Sigmoid colon (tissue), 4 donors: ENCODE measurements at regions not wholly inside any gene's neighbourhood (a gene's known extent, or its start where the extent isn't known, plus 50 kb on each side); places are given as distances from the start of the nearest gene placed in this dataset.

ENCODE experiments used
- EP300 ChIP-seq, 4 donors: sonication (generic); formaldehyde crosslinking; IDR thresholded peaks; one replicate each; pipeline ENCODE4 v1.6.1; 2017; ENCODE audit warnings: antibody characterized with exemption in 4 of 4
- POLR2A ChIP-seq, 2 donors: fragments of 450-650 bp; IDR thresholded peaks; one replicate each; pipeline ENCODE4 v1.6.1; 2016; ENCODE audit warnings: antibody characterized with exemption in 2 of 2, mild to moderate bottlenecking in 2 of 2, moderate library complexity in 2 of 2
- POLR2AphosphoS5 ChIP-seq, 4 donors: sonication (generic); formaldehyde crosslinking; IDR thresholded peaks; one replicate each; pipeline ENCODE4 v1.6.1; 2017; ENCODE audit warnings: antibody characterized with exemption in 4 of 4
- TF ChIP-seq, protein P1 (sequence below), 4 experiments: fragments of 450-650 bp in 3 of 4; fragments of 200-600 bp in 1 of 4; IDR thresholded peaks; one replicate each; pipeline ENCODE4 v1.5.1; 2016 to 2019; ENCODE audit warnings: antibody characterized with exemption in 4 of 4, mild to moderate bottlenecking in 3 of 4, moderate library complexity in 2 of 4

DNA sequence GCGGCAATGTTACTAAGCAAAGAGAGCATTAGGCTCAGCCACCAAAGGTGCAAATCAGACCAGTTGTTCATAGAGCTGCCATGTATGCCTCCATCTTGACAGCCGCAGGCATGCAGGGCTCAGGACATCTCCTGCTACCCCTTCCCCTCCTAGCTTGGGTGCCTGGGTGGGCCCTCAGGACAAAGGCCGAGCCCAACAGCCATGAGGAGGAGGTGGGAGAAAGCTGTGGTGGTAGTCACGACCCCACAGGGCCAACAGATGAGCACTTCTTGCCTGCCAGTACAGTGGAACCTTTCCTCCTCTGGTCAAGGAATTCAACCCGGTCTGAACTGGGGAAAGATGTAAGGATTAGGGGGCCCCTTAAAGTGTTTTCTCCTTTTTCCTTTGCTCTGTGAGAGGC lies 386.4 kb upstream of the SLITRK6 start:
- TF ChIP-seq, protein P1, sequence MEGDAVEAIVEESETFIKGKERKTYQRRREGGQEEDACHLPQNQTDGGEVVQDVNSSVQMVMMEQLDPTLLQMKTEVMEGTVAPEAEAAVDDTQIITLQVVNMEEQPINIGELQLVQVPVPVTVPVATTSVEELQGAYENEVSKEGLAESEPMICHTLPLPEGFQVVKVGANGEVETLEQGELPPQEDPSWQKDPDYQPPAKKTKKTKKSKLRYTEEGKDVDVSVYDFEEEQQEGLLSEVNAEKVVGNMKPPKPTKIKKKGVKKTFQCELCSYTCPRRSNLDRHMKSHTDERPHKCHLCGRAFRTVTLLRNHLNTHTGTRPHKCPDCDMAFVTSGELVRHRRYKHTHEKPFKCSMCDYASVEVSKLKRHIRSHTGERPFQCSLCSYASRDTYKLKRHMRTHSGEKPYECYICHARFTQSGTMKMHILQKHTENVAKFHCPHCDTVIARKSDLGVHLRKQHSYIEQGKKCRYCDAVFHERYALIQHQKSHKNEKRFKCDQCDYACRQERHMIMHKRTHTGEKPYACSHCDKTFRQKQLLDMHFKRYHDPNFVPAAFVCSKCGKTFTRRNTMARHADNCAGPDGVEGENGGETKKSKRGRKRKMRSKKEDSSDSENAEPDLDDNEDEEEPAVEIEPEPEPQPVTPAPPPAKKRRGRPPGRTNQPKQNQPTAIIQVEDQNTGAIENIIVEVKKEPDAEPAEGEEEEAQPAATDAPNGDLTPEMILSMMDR (IDR thresholded peaks at IDR 0.05) = no peak
- no peak for TF ChIP-seq EP300 (IDR thresholded peaks at IDR 0.05)
- TF ChIP-seq POLR2A (IDR thresholded peaks at IDR 0.05) = no peak
- no peak for TF ChIP-seq POLR2AphosphoS5 (IDR thresholded peaks at IDR 0.05)
